Lower lobe of right lung (tissue), 2 donors: ENCODE measurements at regions not wholly inside any gene's neighbourhood (a gene's known extent, or its start where the extent isn't known, plus 50 kb on each side); places are given as distances from the start of the nearest gene placed in this dataset.
"Not testable (repeated sequence)": the region's sequence is repeated elsewhere in the genome, so short reads cannot be mapped to it uniquely, and the experiment has no call there.

Experiments
- ATAC-seq, 2 donors: fragments of 200-7000 bp; cut with Tn5 transposase; one replicate each; pipeline ENCODE4 v1.9.1; 2020 to 2022; ENCODE audit warnings: mild to moderate bottlenecking in 2 of 2, moderate library complexity in 2 of 2
- DNase-seq: peaks from one replicate; pipeline ENCODE4 v3.0.0-alpha.2; 2020
- H3K27ac ChIP-seq: fragments of 200-600 bp; one replicate; pipeline ENCODE4 v1.8.0; 2022
- H3K27me3 ChIP-seq: fragments of 200-600 bp; one replicate; pipeline ENCODE4 v1.8.0; 2022; ENCODE audit warnings: low read depth
- H3K36me3 ChIP-seq: fragments of 200-600 bp; one replicate; pipeline ENCODE4 v1.8.0; 2022; ENCODE audit warnings: mild to moderate bottlenecking
- H3K4me1 ChIP-seq: fragments of 200-600 bp; one replicate; pipeline ENCODE4 v1.8.0; 2022
- H3K4me3 ChIP-seq: fragments of 200-600 bp; one replicate; pipeline ENCODE4 v1.8.0; 2022; ENCODE audit warnings: mild to moderate bottlenecking
- H3K9me3 ChIP-seq: fragments of 200-600 bp; one replicate; pipeline ENCODE4 v1.8.0; 2022
- CTCF ChIP-seq: fragments of 200-600 bp; IDR thresholded peaks from one replicate; pipeline ENCODE4 v1.8.0; 2022; ENCODE audit warnings: antibody characterized with exemption, mild to moderate bottlenecking
- intact Hi-C: fragments of 100-400 bp; cut with DNase I; formaldehyde crosslinking; loops from one replicate; pipeline ENCODE4 v1.11.0; 2022
- donor health status: DM: no; HTN: yes; CAD: no; lungs with severe emphysema.

GRCh38 chrX:118286066-118286762, 59.7 kb upstream of the WDR44 start:
- Histone ChIP-seq H3K27me3 (no peaks in the 10 kb centered on the region), H3K36me3 (no peaks in the 10 kb centered on the region), H3K27ac (no peak overlapping the region), H3K4me3 (no peak overlapping the region), H3K9me3 (no peaks in the 10 kb centered on the region), H3K4me1 (no peaks in the 10 kb centered on the region)
- no peak for DNase-seq
- no peak for ATAC-seq
- intact Hi-C loops = no loop called here
- no peak for TF ChIP-seq CTCF

- not testable (repeated sequence) for DNase-seq, H3K27me3 ChIP-seq, H3K36me3 ChIP-seq
Measured at GRCh38 chrX:118295818-118296217, 50.1 kb upstream of the WDR44 start.

More at GRCh38 chrX:118295818-118296217, 50.1 kb upstream of the WDR44 start:
- H3K4me3 ChIP-seq, H3K9me3 ChIP-seq, H3K27ac ChIP-seq, ATAC-seq, H3K4me1 ChIP-seq, intact Hi-C loops: not testable (repeated sequence)
